ENCODE measurements at regions not wholly inside any gene's neighbourhood (a gene's known extent, or its start where the extent isn't known, plus 50 kb on each side); places are given as distances from the start of the nearest gene placed in this dataset.

DNA sequence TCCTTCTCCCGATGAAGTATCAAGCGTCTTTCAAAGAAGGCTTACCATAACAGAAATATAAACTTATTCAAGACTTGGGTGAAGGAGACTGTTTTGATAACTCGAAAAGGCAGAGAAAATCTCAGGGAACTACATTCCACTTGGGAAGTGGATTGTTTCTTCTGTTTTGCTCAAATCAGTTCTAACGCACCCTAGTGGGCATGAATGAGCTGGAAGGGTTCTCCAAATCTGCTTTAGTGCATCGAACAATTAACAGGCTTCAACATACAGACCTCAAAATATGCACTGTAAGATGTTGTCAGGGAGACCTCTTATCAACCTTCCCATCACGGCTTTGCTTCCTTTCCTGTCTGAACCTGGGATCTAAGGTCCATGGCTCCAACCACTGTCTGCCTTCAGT, 392.5 kb downstream of the CD83 start:
- no peak overlapping the region for H3K4me3 ChIP-seq (replicated peaks in 1 of 4; ENCODE audit: control extremely low read depth in 1 of 4, insufficient read depth in 1 of 4, low read depth in 3 of 4, low read length in 4 of 4)
- TF ChIP-seq EZH2 (IDR thresholded peaks at IDR 0.05; ENCODE audit: low read length, missing control alignments): no peak
- TF ChIP-seq, protein P1, sequence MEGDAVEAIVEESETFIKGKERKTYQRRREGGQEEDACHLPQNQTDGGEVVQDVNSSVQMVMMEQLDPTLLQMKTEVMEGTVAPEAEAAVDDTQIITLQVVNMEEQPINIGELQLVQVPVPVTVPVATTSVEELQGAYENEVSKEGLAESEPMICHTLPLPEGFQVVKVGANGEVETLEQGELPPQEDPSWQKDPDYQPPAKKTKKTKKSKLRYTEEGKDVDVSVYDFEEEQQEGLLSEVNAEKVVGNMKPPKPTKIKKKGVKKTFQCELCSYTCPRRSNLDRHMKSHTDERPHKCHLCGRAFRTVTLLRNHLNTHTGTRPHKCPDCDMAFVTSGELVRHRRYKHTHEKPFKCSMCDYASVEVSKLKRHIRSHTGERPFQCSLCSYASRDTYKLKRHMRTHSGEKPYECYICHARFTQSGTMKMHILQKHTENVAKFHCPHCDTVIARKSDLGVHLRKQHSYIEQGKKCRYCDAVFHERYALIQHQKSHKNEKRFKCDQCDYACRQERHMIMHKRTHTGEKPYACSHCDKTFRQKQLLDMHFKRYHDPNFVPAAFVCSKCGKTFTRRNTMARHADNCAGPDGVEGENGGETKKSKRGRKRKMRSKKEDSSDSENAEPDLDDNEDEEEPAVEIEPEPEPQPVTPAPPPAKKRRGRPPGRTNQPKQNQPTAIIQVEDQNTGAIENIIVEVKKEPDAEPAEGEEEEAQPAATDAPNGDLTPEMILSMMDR (conservative IDR thresholded peaks at IDR 0.05 in 1 of 2, IDR thresholded peaks at IDR 0.05 in 1 of 2; ENCODE audit: low read depth in 1 of 2, low read length in 2 of 2): peak in 1 of 2 donors; percentile 16
- H4K20me1 ChIP-seq (ENCODE audit: control insufficient read depth, extremely low read depth, insufficient read depth, low read length): no peaks in the 10 kb centered on the region
- no peaks in the 10 kb centered on the region for H3K4me1 ChIP-seq (ENCODE audit: control insufficient read depth, extremely low read depth, insufficient read depth, low read length)
- H3K9ac ChIP-seq (ENCODE audit: insufficient read depth, low read length): no peak overlapping the region
- no peak overlapping the region for H2AFZ ChIP-seq (ENCODE audit: low read length)
- no peaks in the 10 kb centered on the region for H3K9me3 ChIP-seq (ENCODE audit: control insufficient read depth, insufficient read depth, low read depth, low read length)
- H3K36me3 ChIP-seq (ENCODE audit: control insufficient read depth, insufficient read depth, low read length): no peaks in the 10 kb centered on the region
- no peak overlapping the region for H3K4me2 ChIP-seq (ENCODE audit: extremely low read depth, insufficient read depth, low read length)
- no peak overlapping the region for H3K27ac ChIP-seq (ENCODE audit: insufficient read depth, low read length)
- no peak for DNase-seq (ENCODE audit: low read depth in 2 of 2)
- H3K27me3 ChIP-seq (ENCODE audit: control insufficient read depth, insufficient read depth, low read length): no peaks in the 10 kb centered on the region
- H3K79me2 ChIP-seq (ENCODE audit: control insufficient read depth, insufficient read depth, low read length): no peaks in the 10 kb centered on the region

DNA sequence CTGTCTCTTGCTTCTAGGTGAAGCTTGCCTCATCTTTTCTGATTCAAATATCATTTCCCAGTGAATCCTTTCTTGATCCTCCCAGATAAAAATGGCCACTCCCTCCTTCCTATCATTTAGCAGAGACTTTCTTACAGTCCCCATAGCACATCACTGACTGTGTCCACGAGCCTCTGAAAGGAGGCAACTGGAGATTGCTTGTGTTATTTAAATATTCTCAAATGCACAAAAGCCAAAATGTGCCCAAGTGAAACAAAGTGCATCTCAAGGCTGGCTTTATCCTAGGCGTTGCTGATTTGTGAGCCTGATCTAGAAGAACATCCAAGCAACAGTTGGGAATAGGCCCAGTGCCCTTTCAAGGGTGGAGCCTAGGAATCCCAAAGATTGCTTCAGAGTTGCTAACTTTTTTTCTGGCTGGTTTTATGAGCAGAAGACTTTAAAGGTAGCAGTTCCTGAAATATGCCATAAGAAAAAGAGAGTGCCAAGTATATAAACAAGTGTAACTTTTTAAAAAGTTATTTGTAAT, 393.6 kb downstream of the CD83 start:
- Histone ChIP-seq H3K4me2 (ENCODE audit: extremely low read depth, insufficient read depth, low read length) (no peak overlapping the region), H3K9me3 (ENCODE audit: control insufficient read depth, insufficient read depth, low read depth, low read length) (no peaks in the 10 kb centered on the region), H3K36me3 (ENCODE audit: control insufficient read depth, insufficient read depth, low read length) (no peaks in the 10 kb centered on the region), H3K9ac (ENCODE audit: insufficient read depth, low read length) (no peak overlapping the region), H2AFZ (ENCODE audit: low read length) (no peak overlapping the region), H3K4me1 (ENCODE audit: control insufficient read depth, extremely low read depth, insufficient read depth, low read length) (no peaks in the 10 kb centered on the region), H4K20me1 (ENCODE audit: control insufficient read depth, extremely low read depth, insufficient read depth, low read length) (no peaks in the 10 kb centered on the region), H3K27me3 (ENCODE audit: control insufficient read depth, insufficient read depth, low read length) (no peaks in the 10 kb centered on the region), H3K27ac (ENCODE audit: insufficient read depth, low read length) (no peak overlapping the region), H3K4me3 (replicated peaks in 1 of 4; ENCODE audit: control extremely low read depth in 1 of 4, insufficient read depth in 1 of 4, low read depth in 3 of 4, low read length in 4 of 4) (no peak overlapping the region), H3K79me2 (ENCODE audit: control insufficient read depth, insufficient read depth, low read length) (no peaks in the 10 kb centered on the region)
- TF ChIP-seq EZH2 (IDR thresholded peaks at IDR 0.05; ENCODE audit: low read length, missing control alignments): no peak
- DNase-seq (ENCODE audit: low read depth in 2 of 2): no peak

DNA sequence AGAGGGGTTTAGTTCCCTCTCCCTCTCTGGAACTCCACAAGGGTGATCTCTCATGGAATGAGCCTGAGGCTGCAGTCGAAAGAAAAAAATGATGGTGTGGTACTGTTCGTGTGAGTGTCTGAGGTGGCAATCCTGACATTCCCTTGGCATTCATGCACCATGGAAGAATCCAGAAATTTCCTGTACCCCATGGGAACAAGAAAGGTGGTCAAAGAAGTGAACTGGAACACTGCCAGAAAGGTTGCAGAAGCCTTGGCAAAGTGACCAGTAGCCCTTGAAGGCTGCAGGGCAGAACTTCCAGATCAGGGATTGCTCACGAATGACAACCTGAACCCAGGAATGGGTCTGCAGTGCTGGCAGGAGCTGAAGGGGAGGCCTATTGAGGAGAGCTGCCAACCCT, 394.7 kb downstream of the CD83 start:
- no peaks in the 10 kb centered on the region for H3K79me2 ChIP-seq (ENCODE audit: control insufficient read depth, insufficient read depth, low read length)
- no peak overlapping the region for H3K27ac ChIP-seq (ENCODE audit: insufficient read depth, low read length)
- no peak for DNase-seq (ENCODE audit: low read depth in 2 of 2)
- H2AFZ ChIP-seq (ENCODE audit: low read length): no peak overlapping the region
- H3K9ac ChIP-seq (ENCODE audit: insufficient read depth, low read length): no peak overlapping the region
- TF ChIP-seq, protein P1 (conservative IDR thresholded peaks at IDR 0.05 in 1 of 2, IDR thresholded peaks at IDR 0.05 in 1 of 2; ENCODE audit: low read depth in 1 of 2, low read length in 2 of 2): no peak
- TF ChIP-seq EZH2 (IDR thresholded peaks at IDR 0.05; ENCODE audit: low read length, missing control alignments): no peak
- no peaks in the 10 kb centered on the region for H3K27me3 ChIP-seq (ENCODE audit: control insufficient read depth, insufficient read depth, low read length)
- H3K4me2 ChIP-seq (ENCODE audit: extremely low read depth, insufficient read depth, low read length): no peak overlapping the region
- H4K20me1 ChIP-seq (ENCODE audit: control insufficient read depth, extremely low read depth, insufficient read depth, low read length): no peaks in the 10 kb centered on the region
- H3K9me3 ChIP-seq (ENCODE audit: control insufficient read depth, insufficient read depth, low read depth, low read length): no peaks in the 10 kb centered on the region
- H3K36me3 ChIP-seq (ENCODE audit: control insufficient read depth, insufficient read depth, low read length): no peaks in the 10 kb centered on the region
- H3K4me1 ChIP-seq (ENCODE audit: control insufficient read depth, extremely low read depth, insufficient read depth, low read length): no peaks in the 10 kb centered on the region
- no peak overlapping the region for H3K4me3 ChIP-seq (replicated peaks in 1 of 4; ENCODE audit: control extremely low read depth in 1 of 4, insufficient read depth in 1 of 4, low read depth in 3 of 4, low read length in 4 of 4)
